Gastroesophageal sphincter (tissue), 4 donors: ENCODE measurements at regions not wholly inside any gene's neighbourhood (a gene's known extent, or its start where the extent isn't known, plus 50 kb on each side); places are given as distances from the start of the nearest gene placed in this dataset.

Experiments used
- ATAC-seq: fragments of 150-250 bp; one replicate; pipeline ENCODE4 v1.9.1; 2016; ENCODE audit warnings: mild to moderate bottlenecking, moderate library complexity
- H3K27ac ChIP-seq, 4 donors: fragments of 200-600 bp; sonication (generic) in 3 of 4; 1 replicate in 3 of 4; 2 replicates in 1 of 4; pipeline ENCODE4 v1.5.1; 2016 to 2019
- H3K27me3 ChIP-seq: fragments of 200-600 bp; sonication (generic); one replicate; pipeline ENCODE4 v1.5.1; 2019
- H3K36me3 ChIP-seq, 2 donors: fragments of 200-600 bp; sonication (generic); one replicate each; pipeline ENCODE4 v1.5.1; 2019; ENCODE audit warnings: control low read depth in 1 of 2
- H3K4me1 ChIP-seq, 3 donors: fragments of 200-600 bp; sonication (generic); 1 replicate in 2 of 3; 2 replicates in 1 of 3; pipeline ENCODE4 v1.5.1; 2016 to 2019; ENCODE audit warnings: control low read depth in 2 of 3
- H3K4me3 ChIP-seq, 2 donors: fragments of 200-600 bp; sonication (generic); one replicate each; pipeline ENCODE4 v1.5.1; 2019; ENCODE audit warnings: mild to moderate bottlenecking in 1 of 2, moderate library complexity in 1 of 2
- H3K9me3 ChIP-seq, 3 donors: fragments of 200-600 bp; sonication (generic); one replicate each; pipeline ENCODE4 v1.5.1; 2017 to 2019; ENCODE audit warnings: control low read depth in 2 of 3
- CTCF ChIP-seq, 4 experiments: fragments of 200-600 bp in 2 of 4; fragments of 450-650 bp in 2 of 4; sonication (generic) in 1 of 4; IDR thresholded peaks; one replicate each; pipeline ENCODE4 v1.5.1; 2017 to 2019; ENCODE audit warnings: antibody characterized with exemption in 4 of 4, mild to moderate bottlenecking in 2 of 4, moderate library complexity in 2 of 4
- EP300 ChIP-seq: sonication (generic); formaldehyde crosslinking; IDR thresholded peaks from one replicate; pipeline ENCODE4 v1.6.1; 2017; ENCODE audit warnings: antibody characterized with exemption, mild to moderate bottlenecking
- POLR2A ChIP-seq, 2 donors: fragments of 450-650 bp; IDR thresholded peaks; one replicate each; pipeline ENCODE4 v1.6.1; 2017; ENCODE audit warnings: antibody characterized with exemption in 2 of 2, mild to moderate bottlenecking in 2 of 2, moderate library complexity in 1 of 2
- POLR2AphosphoS5 ChIP-seq: sonication (generic); formaldehyde crosslinking; IDR thresholded peaks from one replicate; pipeline ENCODE4 v1.6.1; 2017; ENCODE audit warnings: antibody characterized with exemption
- WGBS, 2 donors: methylation state at CpG; one replicate each; pipeline ENCODE4 v1.1.5; 2018; ENCODE audit warnings: low coverage in 1 of 2; 5-methylcytosine and 5-hydroxymethylcytosine counted together

GRCh38 chr5:17828681-17829080, 194.4 kb downstream of the TAF11L14 start:
- 63 to 75% methylated on average over 1 to 2 of the region's 2 CpGs for WGBS, 2 donors
- no peak for TF ChIP-seq EP300
- no peak for TF ChIP-seq POLR2AphosphoS5
- no peak for TF ChIP-seq POLR2A (IDR thresholded peaks at IDR 0.05)
- no peak for TF ChIP-seq CTCF (IDR thresholded peaks at IDR 0.05)
- Histone ChIP-seq H3K36me3 (no peaks in the 10 kb centered on the region), H3K4me1 (no peaks in the 10 kb centered on the region), H3K27me3 (no peaks in the 10 kb centered on the region), H3K9me3 (no peaks in the 10 kb centered on the region), H3K4me3 (no peak overlapping the region), H3K27ac (no peak overlapping the region)
- ATAC-seq, result no peak

GRCh38 chr5:17829456-17829855, 195.2 kb downstream of the TAF11L14 start:
- ATAC-seq, result no peak
- Histone ChIP-seq H3K9me3 (no peaks in the 10 kb centered on the region), H3K27me3 (no peaks in the 10 kb centered on the region), H3K27ac (no peak overlapping the region), H3K4me1 (no peaks in the 10 kb centered on the region), H3K4me3 (no peak overlapping the region), H3K36me3 (no peaks in the 10 kb centered on the region)
- WGBS, 2 donors, result 63% methylated on average over 1 of the region's 3 CpGs; no CpG with 5 or more reads in 1 of the 2 donors
- no peak for TF ChIP-seq POLR2A (IDR thresholded peaks at IDR 0.05)
- no peak for TF ChIP-seq EP300
- TF ChIP-seq POLR2AphosphoS5, result no peak
- TF ChIP-seq CTCF (IDR thresholded peaks at IDR 0.05), result no peak

- H3K4me3 ChIP-seq, result no peak overlapping the region
- no peak overlapping the region for H3K27ac ChIP-seq
- no peaks in the 10 kb centered on the region for H3K36me3 ChIP-seq
- 17 to 18% methylated on average over 1 of the region's 1 CpG for WGBS, 2 donors
- ATAC-seq, result no peak
- no peaks in the 10 kb centered on the region for H3K27me3 ChIP-seq
- TF ChIP-seq POLR2A (IDR thresholded peaks at IDR 0.05) (no peak), CTCF (IDR thresholded peaks at IDR 0.05) (no peak), EP300 (no peak), POLR2AphosphoS5 (no peak)
- H3K9me3 ChIP-seq, result no peaks in the 10 kb centered on the region
- no peaks in the 10 kb centered on the region for H3K4me1 ChIP-seq
Measured at GRCh38 chr5:17831279-17831678, 197.0 kb downstream of the TAF11L14 start.

GRCh38 chr5:17832949-17833745, 198.9 kb downstream of the TAF11L14 start:
- no peak overlapping the region for H3K4me3 ChIP-seq
- H3K27me3 ChIP-seq, result no peaks in the 10 kb centered on the region
- no peak for ATAC-seq
- no peaks in the 10 kb centered on the region for H3K9me3 ChIP-seq
- H3K27ac ChIP-seq, result no peak overlapping the region
- H3K4me1 ChIP-seq, result no peaks in the 10 kb centered on the region
- H3K36me3 ChIP-seq, result no peaks in the 10 kb centered on the region
- no peak for TF ChIP-seq CTCF (IDR thresholded peaks at IDR 0.05)
- TF ChIP-seq POLR2AphosphoS5, result no peak
- TF ChIP-seq POLR2A (IDR thresholded peaks at IDR 0.05), result no peak
- TF ChIP-seq EP300, result no peak
- WGBS, 2 donors, result 38 to 43% methylated on average over 4 to 5 of the region's 5 CpGs

- TF ChIP-seq CTCF (IDR thresholded peaks at IDR 0.05) (no peak), EP300 (no peak), POLR2AphosphoS5 (no peak), POLR2A (IDR thresholded peaks at IDR 0.05) (no peak)
- no peaks in the 10 kb centered on the region for H3K4me1 ChIP-seq
- no peak overlapping the region for H3K27ac ChIP-seq
- no peak overlapping the region for H3K4me3 ChIP-seq
- ATAC-seq, result no peak
- H3K9me3 ChIP-seq, result no peaks in the 10 kb centered on the region
- H3K27me3 ChIP-seq, result no peaks in the 10 kb centered on the region
- no peaks in the 10 kb centered on the region for H3K36me3 ChIP-seq
- 87 to 88% methylated on average over 2 of the region's 2 CpGs for WGBS, 2 donors
Measured at GRCh38 chr5:17837757-17838156, 203.5 kb downstream of the TAF11L14 start.
